Caco-2 (cell line): ENCODE measurements at regions not wholly inside any gene's neighbourhood (a gene's known extent, or its start where the extent isn't known, plus 50 kb on each side); places are given as distances from the start of the nearest gene placed in this dataset.

Source experiments
- BruUV-seq: library from RNA; stranded (reverse); fragments of 400-500 nt; replicated peaks from 2 replicates; lab custom pipeline; 2021; lab: Mats Ljungman, UMichigan
- CTCF ChIA-PET: fragments of 300-600 bp; sonication (Branson Sonifier 250); formaldehyde crosslinking; loops from one replicate; lab custom pipeline; 2022; ENCODE audit warnings: antibody characterized with exemption; lab: Charles Lee
- POLR2A ChIA-PET: fragments of 300-600 bp; sonication (Branson Sonifier 250); formaldehyde crosslinking; loops from one replicate; lab custom pipeline; 2022; ENCODE audit warnings: antibody characterized with exemption; lab: Charles Lee
- DNase-seq, 2 experiments: peaks; one replicate each; pipeline versions ENCODE4 v3.0.0 to v3.0.0-alpha.2; 2020 to 2022
- H3K27me3 ChIP-seq: replicated peaks from 2 replicates; pipeline ENCODE4 v1.6.0; 2011; ENCODE audit warnings: low read length; ENCODE audit not compliant: control insufficient read depth, insufficient read depth
- H3K36me3 ChIP-seq: 2 replicates; pipeline ENCODE4 v1.5.1; 2011; ENCODE audit warnings: low read length; ENCODE audit not compliant: control insufficient read depth, insufficient read depth
- H3K4me1 ChIP-seq: fragments of 250-450 bp; sonication (Bioruptor Pico); 2 replicates; pipeline ENCODE4 v1.5.1; 2020; ENCODE audit warnings: mild to moderate bottlenecking
- H3K4me3 ChIP-seq: 2 replicates; pipeline ENCODE4 v1.5.1; 2011; ENCODE audit warnings: low read depth, mild to moderate bottlenecking, control low read depth, low read length
- H3K9me3 ChIP-seq: fragments of 250-450 bp; sonication (Bioruptor Pico); 2 replicates; pipeline ENCODE4 v1.5.1; 2020; ENCODE audit warnings: mild to moderate bottlenecking, moderate library complexity
- H3K27ac Mint-ChIP-seq: one replicate; pipeline ENCODE4 v1.8.0; 2022; ENCODE audit warnings: mixed read lengths; ENCODE audit not compliant: unreplicated experiment
- H3K27me3 Mint-ChIP-seq: one replicate; pipeline ENCODE4 v1.8.0; 2022; ENCODE audit warnings: mixed read lengths; ENCODE audit not compliant: insufficient read depth, unreplicated experiment
- H3K36me3 Mint-ChIP-seq: one replicate; pipeline ENCODE4 v1.8.0; 2022; ENCODE audit warnings: mild to moderate bottlenecking, mixed read lengths; ENCODE audit not compliant: insufficient read depth, unreplicated experiment
- H3K4me1 Mint-ChIP-seq: one replicate; pipeline ENCODE4 v1.8.0; 2022; ENCODE audit warnings: low read depth, mixed read lengths; ENCODE audit not compliant: unreplicated experiment
- H3K4me3 Mint-ChIP-seq: one replicate; pipeline ENCODE4 v1.8.0; 2022; ENCODE audit warnings: mild to moderate bottlenecking, moderate library complexity, mixed read lengths; ENCODE audit not compliant: unreplicated experiment
- H3K9me3 Mint-ChIP-seq: one replicate; pipeline ENCODE4 v1.8.0; 2022; ENCODE audit warnings: mixed read lengths; ENCODE audit not compliant: unreplicated experiment
- CTCF ChIP-seq, 2 experiments: fragments of 200-600 bp in 1 of 2; IDR thresholded peaks; 1 replicate in 1 of 2; 2 replicates in 1 of 2; pipeline versions ENCODE4 v1.5.1 to v1.8.0; 2011 to 2022; ENCODE audit warnings: antibody characterized with exemption in 1 of 2, control low read depth in 1 of 2, inconsistent platforms in 1 of 2, low read depth in 1 of 2, low read length in 1 of 2, mild to moderate bottlenecking in 1 of 2, moderate library complexity in 1 of 2; ENCODE audit not compliant: insufficient read depth in 1 of 2, severe bottlenecking in 1 of 2, unreplicated experiment in 1 of 2
- intact Hi-C: fragments of 100-400 bp; cut with micrococcal nuclease; formaldehyde crosslinking; loops from one replicate; pipeline ENCODE4 v1.10.0; 2022; ENCODE audit not compliant: unreplicated experiment

GRCh38 chr7:1296356-1296981 is 63.8 kb downstream of the UNCX start:
- peaks cover 1% of the 10 kb centered on the region for H3K27me3 ChIP-seq

DNA sequence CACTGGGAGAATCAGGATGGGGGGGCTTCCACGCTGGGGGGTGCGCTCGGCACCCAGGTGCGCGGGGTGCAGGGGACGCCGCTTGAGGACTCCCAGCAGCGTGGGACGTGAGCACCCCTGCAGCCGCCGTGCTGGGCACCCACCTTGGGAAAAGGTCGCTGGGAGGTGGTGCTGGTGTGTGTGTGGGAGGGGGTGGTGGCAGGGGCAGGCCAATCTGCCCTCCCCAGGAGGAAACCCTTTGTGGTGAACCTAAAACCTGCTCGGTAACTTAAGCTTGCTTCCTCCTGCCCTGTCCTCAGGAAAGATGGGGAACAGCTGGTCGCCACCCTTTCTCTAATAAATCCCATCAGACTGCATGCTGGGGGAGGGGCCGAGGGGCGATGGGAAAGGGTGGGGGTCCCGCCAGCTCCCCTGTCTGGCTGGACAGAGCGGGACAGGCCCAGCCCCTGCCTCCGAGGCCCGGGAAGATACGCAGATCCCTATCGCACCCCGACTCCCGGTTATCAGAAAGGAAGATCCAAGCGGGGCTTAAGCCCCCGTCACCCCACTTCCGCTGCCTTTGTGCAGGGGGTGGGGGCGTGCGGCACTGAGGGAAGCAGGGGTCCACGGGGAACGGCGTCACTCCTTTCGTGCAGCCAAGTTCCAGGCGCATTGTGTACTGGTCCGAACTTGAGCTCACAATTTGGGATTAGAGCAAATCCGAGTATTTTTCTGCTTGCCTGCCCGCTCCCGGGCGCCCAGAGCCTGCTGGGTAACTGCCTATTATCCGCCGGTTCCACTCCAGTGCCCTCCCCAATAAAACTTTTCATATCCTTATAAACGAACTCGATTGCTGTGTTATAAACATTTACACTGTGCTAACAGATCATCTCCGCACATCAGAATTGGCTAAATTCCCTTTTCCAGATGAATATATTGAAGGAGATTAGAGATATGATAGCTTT is 64.6 kb downstream of the UNCX start:
- no peaks in the 10 kb centered on the region for H3K9me3 ChIP-seq

More at GRCh38 chr7:1296356-1296981, 63.8 kb downstream of the UNCX start:
- Mint-ChIP-seq H3K4me3 (no peak overlapping the region), H3K4me1 (no peaks in the 10 kb centered on the region), H3K27me3 (peaks cover 6% of the 10 kb centered on the region), H3K27ac (no peak overlapping the region), H3K9me3 (no peaks in the 10 kb centered on the region), H3K36me3 (no peaks in the 10 kb centered on the region)
- DNase-seq: no peak
- POLR2A ChIA-PET: no interaction called here
- CTCF ChIA-PET: no interaction called here
- no peak for TF ChIP-seq CTCF (IDR thresholded peaks at IDR 0.05; ENCODE audit: insufficient read depth in 1 of 2, low read depth in 1 of 2, low read length in 1 of 2, severe bottlenecking in 1 of 2, unreplicated experiment in 1 of 2)
- intact Hi-C loops: no loop called here
- Histone ChIP-seq H3K36me3 (no peaks in the 10 kb centered on the region), H3K4me1 (no peaks in the 10 kb centered on the region), H3K4me3 (no peak overlapping the region), H3K9me3 (no peaks in the 10 kb centered on the region)
- BruUV-seq: no TSS peak

More for the DNA sequence above, 64.6 kb downstream of the UNCX start:
- H3K27me3 Mint-ChIP-seq: peaks cover 6% of the 10 kb centered on the region
- Histone ChIP-seq H3K4me1 (no peaks in the 10 kb centered on the region), H3K36me3 (no peaks in the 10 kb centered on the region), H3K4me3 (no peak overlapping the region), H3K27me3 (peaks cover 1% of the 10 kb centered on the region)
- H3K4me1 Mint-ChIP-seq: no peaks in the 10 kb centered on the region
- TF ChIP-seq CTCF (IDR thresholded peaks at IDR 0.05; ENCODE audit: insufficient read depth in 1 of 2, low read depth in 1 of 2, low read length in 1 of 2, severe bottlenecking in 1 of 2, unreplicated experiment in 1 of 2): no peak
- H3K4me3 Mint-ChIP-seq: no peak overlapping the region
- no peak overlapping the region for H3K27ac Mint-ChIP-seq
- no TSS peak for BruUV-seq
- no peaks in the 10 kb centered on the region for H3K36me3 Mint-ChIP-seq
- POLR2A ChIA-PET: no interaction called here
- no peak for DNase-seq
- H3K9me3 Mint-ChIP-seq: no peaks in the 10 kb centered on the region
- CTCF ChIA-PET: no interaction called here
- intact Hi-C loops: no loop called here
